CD4-positive, alpha-beta T cell (primary cell): ENCODE measurements at regions not wholly inside any gene's neighbourhood (a gene's known extent, or its start where the extent isn't known, plus 50 kb on each side); places are given as distances from the start of the nearest gene placed in this dataset.

Experiments
- ATAC-seq: fragments of 200-7000 bp; cut with Tn5 transposase; one replicate; pipeline ENCODE4 v1.10.0; 2022; ENCODE audit warnings: mild to moderate bottlenecking; ENCODE audit not compliant: poor library complexity
- CTCF ChIA-PET: fragments of 350-600 bp; sonication (Branson Sonifier 250); formaldehyde crosslinking; loops from one replicate; lab custom pipeline; 2021; ENCODE audit warnings: antibody characterized with exemption, inconsistent platforms; lab: Charles Lee
- POLR2A ChIA-PET: fragments of 350-600 bp; sonication (Branson Sonifier 250); formaldehyde crosslinking; loops from one replicate; lab custom pipeline; 2021; ENCODE audit warnings: antibody characterized with exemption, inconsistent platforms; lab: Charles Lee
- DNase-seq, 14 experiments: peaks; one replicate each; pipeline ENCODE4 v3.0.0-alpha.2; 2013 to 2020; ENCODE audit warnings: mixed read lengths in 2 of 14
- H3K27ac ChIP-seq, 2 donors: one replicate each; pipeline versions ENCODE4 v1.5.1 to v1.7.0; 2013; ENCODE audit warnings: low read length in 2 of 2, low read depth in 1 of 2, mild to moderate bottlenecking in 1 of 2
- H3K27me3 ChIP-seq, 2 experiments: 1 replicate in 1 of 2; 2 replicates in 1 of 2; pipeline versions ENCODE4 v1.6.1 to v1.7.0; 2013; ENCODE audit warnings: low read length in 2 of 2, control low read depth in 1 of 2, mild to moderate bottlenecking in 1 of 2, moderate library complexity in 1 of 2; ENCODE audit not compliant: insufficient read depth in 2 of 2, control insufficient read depth in 1 of 2
- H3K36me3 ChIP-seq: one replicate; pipeline ENCODE4 v1.6.1; 2013; ENCODE audit warnings: low read length, control low read depth; ENCODE audit not compliant: insufficient read depth
- H3K4me1 ChIP-seq: one replicate; pipeline ENCODE4 v1.6.1; 2013; ENCODE audit warnings: low read length, control low read depth; ENCODE audit not compliant: insufficient read depth
- H3K4me3 ChIP-seq: one replicate; pipeline ENCODE4 v1.5.1; 2013; ENCODE audit warnings: mild to moderate bottlenecking, low read length, moderate library complexity
- H3K9me3 ChIP-seq, 2 experiments: 1 replicate in 1 of 2; 2 replicates in 1 of 2; pipeline versions ENCODE4 v1.6.1 to v1.7.0; 2013; ENCODE audit warnings: low read length in 2 of 2, mild to moderate bottlenecking in 2 of 2, control low read depth in 1 of 2, moderate library complexity in 1 of 2; ENCODE audit not compliant: control insufficient read depth in 1 of 2, insufficient read depth in 1 of 2
- H3K27ac Mint-ChIP-seq: one replicate; pipeline ENCODE4 v1.8.0; 2020; ENCODE audit warnings: mixed read lengths
- H3K27me3 Mint-ChIP-seq: one replicate; pipeline ENCODE4 v1.8.0; 2021; ENCODE audit warnings: mixed read lengths
- H3K36me3 Mint-ChIP-seq: one replicate; pipeline ENCODE4 v1.8.0; 2021; ENCODE audit warnings: low read depth, mixed read lengths
- H3K4me1 Mint-ChIP-seq: one replicate; pipeline ENCODE4 v1.8.0; 2021; ENCODE audit warnings: low read depth, mixed read lengths
- H3K4me3 Mint-ChIP-seq: one replicate; pipeline ENCODE4 v1.8.0; 2020; ENCODE audit warnings: mild to moderate bottlenecking, mixed read lengths
- H3K9me3 Mint-ChIP-seq: one replicate; pipeline ENCODE4 v1.8.0; 2020; ENCODE audit warnings: mixed read lengths
- intact Hi-C, 2 experiments: fragments of 100-400 bp; cut with DNase I in 1 of 2; cut with micrococcal nuclease in 1 of 2; formaldehyde crosslinking; loops; one replicate each; pipeline versions ENCODE4 v1.15.1 to v1.9.0; 2023 to 2025; cut with DNase I, micrococcal nuclease
- TF ChIP-seq, protein P1 (sequence below): fragments of 200-600 bp; IDR thresholded peaks from one replicate; pipeline ENCODE4 v1.8.0; 2022; ENCODE audit warnings: antibody characterized with exemption, mild to moderate bottlenecking

DNA sequence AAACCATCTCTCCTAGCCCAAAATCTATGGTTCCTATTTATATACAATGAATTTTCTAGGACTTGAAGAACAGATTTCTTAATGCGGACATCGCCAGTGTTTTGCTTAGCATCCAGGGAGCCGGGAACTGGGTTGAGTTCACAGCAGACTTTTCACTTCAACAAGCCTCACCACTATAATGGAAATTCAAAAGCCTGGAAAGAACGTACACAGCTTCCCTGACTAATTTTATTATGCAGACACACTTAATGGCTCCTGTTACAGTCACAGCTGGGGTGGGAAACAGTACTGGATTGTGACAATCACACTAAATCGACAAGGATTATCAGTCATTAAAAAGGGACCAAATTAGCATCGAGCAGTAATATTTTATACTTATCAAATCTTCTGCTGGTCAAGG is 129.2 kb upstream of the BNIP2 start:
- H3K4me3 ChIP-seq, result no peak overlapping the region
- no peak overlapping the region for H3K27ac Mint-ChIP-seq
- H3K36me3 Mint-ChIP-seq, result no peaks in the 10 kb centered on the region
- H3K36me3 ChIP-seq, result no peaks in the 10 kb centered on the region
- DNase-seq (no peak), ATAC-seq (no peak)
- intact Hi-C loops, result no loop called here
- ChIA-PET CTCF (no interaction called here), POLR2A (interaction anchor here (1.4 kb wide), 1 partner anchor 15 kb away, joined by 4 read pairs; no protein-coding TSS in a partner anchor)
- H3K27me3 Mint-ChIP-seq, result peaks cover 28% of the 10 kb centered on the region
- no peak overlapping the region for H3K4me3 Mint-ChIP-seq
- peaks cover 0 to 3% of the 10 kb centered on the region in 2 experiments for H3K27me3 ChIP-seq
- TF ChIP-seq, protein P1, sequence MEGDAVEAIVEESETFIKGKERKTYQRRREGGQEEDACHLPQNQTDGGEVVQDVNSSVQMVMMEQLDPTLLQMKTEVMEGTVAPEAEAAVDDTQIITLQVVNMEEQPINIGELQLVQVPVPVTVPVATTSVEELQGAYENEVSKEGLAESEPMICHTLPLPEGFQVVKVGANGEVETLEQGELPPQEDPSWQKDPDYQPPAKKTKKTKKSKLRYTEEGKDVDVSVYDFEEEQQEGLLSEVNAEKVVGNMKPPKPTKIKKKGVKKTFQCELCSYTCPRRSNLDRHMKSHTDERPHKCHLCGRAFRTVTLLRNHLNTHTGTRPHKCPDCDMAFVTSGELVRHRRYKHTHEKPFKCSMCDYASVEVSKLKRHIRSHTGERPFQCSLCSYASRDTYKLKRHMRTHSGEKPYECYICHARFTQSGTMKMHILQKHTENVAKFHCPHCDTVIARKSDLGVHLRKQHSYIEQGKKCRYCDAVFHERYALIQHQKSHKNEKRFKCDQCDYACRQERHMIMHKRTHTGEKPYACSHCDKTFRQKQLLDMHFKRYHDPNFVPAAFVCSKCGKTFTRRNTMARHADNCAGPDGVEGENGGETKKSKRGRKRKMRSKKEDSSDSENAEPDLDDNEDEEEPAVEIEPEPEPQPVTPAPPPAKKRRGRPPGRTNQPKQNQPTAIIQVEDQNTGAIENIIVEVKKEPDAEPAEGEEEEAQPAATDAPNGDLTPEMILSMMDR, result no peak
- no peaks in the 10 kb centered on the region for H3K9me3 ChIP-seq
- no peaks in the 10 kb centered on the region for H3K9me3 Mint-ChIP-seq
- H3K4me1 ChIP-seq, result peaks cover 12% of the 10 kb centered on the region
- no peak overlapping the region for H3K27ac ChIP-seq
- H3K4me1 Mint-ChIP-seq, result peaks cover 20% of the 10 kb centered on the region

DNA sequence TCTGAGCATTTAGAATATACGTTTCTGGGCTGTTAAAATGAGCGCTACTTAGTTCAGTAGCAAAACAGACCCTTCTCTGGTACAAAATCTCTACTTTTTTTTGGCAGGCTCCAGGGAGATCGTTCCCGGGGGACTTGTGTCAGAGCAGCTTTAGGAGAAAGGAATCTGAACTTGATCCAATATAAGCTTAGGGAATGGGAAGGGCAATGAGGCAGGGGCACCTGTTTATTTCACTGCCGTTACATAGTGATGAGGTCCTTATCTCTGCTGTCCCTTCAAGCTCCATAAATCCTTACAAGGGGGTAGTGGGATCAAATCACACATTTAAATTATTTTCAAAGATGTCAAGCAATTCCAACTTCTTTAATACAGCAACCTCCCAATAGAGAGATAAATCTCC is 128.7 kb upstream of the BNIP2 start:
- Mint-ChIP-seq H3K4me3 (no peak overlapping the region), H3K9me3 (no peaks in the 10 kb centered on the region), H3K27me3 (peaks cover 28% of the 10 kb centered on the region), H3K27ac (no peak overlapping the region), H3K36me3 (no peaks in the 10 kb centered on the region), H3K4me1 (peaks cover 25% of the 10 kb centered on the region)
- Histone ChIP-seq H3K36me3 (no peaks in the 10 kb centered on the region), H3K4me3 (no peak overlapping the region), H3K27me3 (peaks cover 0 to 3% of the 10 kb centered on the region in 2 experiments), H3K9me3 (no peaks in the 10 kb centered on the region), H3K4me1 (peaks cover 12% of the 10 kb centered on the region), H3K27ac (no peak overlapping the region)
- DNase-seq (no peak), ATAC-seq (no peak)
- TF ChIP-seq, protein P1, result no peak
- CTCF ChIA-PET, result no interaction called here
- POLR2A ChIA-PET, result interaction anchor here (1.4 kb wide), 1 partner anchor 14 kb away, joined by 4 read pairs; no protein-coding TSS in a partner anchor
- intact Hi-C loops, result no loop called here

DNA sequence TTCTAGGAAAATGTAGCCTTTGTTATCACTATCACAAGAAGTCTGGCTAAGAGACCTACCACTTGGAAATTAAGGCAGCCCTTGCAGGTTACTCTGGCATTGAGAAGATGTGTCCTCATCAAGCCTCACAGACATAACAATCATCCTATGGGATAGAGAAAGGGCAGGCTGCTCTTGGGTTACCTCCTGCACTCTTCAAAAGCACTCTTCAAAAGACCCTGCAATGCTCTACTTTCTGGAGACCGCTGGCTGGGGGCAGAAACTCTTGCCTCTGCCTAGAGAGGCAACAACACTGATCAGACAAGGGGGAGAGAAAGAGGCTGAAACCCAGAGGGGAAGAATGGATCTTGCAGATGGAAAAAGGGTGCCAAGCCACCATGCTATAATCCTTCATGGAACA is 127.9 kb upstream of the BNIP2 start:
- Histone ChIP-seq H3K36me3 (no peaks in the 10 kb centered on the region), H3K4me1 (peaks cover 15% of the 10 kb centered on the region), H3K27ac (no peak overlapping the region), H3K4me3 (no peak overlapping the region), H3K27me3 (peaks cover 0 to 3% of the 10 kb centered on the region in 2 experiments), H3K9me3 (no peaks in the 10 kb centered on the region)
- Mint-ChIP-seq H3K27me3 (peaks cover 28% of the 10 kb centered on the region), H3K4me1 (peaks cover 33% of the 10 kb centered on the region), H3K4me3 (no peak overlapping the region), H3K9me3 (no peaks in the 10 kb centered on the region), H3K27ac (no peak overlapping the region), H3K36me3 (no peaks in the 10 kb centered on the region)
- ATAC-seq, result no peak
- ChIA-PET CTCF (interaction anchor here (1.0 kb wide), 1 partner anchor 65 kb away, joined by 3 read pairs; no protein-coding TSS in a partner anchor), POLR2A (no interaction called here)
- intact Hi-C loops, result no loop called here
- TF ChIP-seq, protein P1, result no peak
- DNase-seq, result no peak
